NOMO-1 (cell line): ENCODE measurements at regions not wholly inside any gene's neighbourhood (a gene's known extent, or its start where the extent isn't known, plus 50 kb on each side); places are given as distances from the start of the nearest gene placed in this dataset.

ENCODE experiments used
- DNase-seq, 2 experiments: peaks; one replicate each; lab custom pipeline; 2025; ENCODE audit not compliant: unreplicated experiment in 2 of 2; lab: John Stamatoyannopoulos, UW

DNA sequence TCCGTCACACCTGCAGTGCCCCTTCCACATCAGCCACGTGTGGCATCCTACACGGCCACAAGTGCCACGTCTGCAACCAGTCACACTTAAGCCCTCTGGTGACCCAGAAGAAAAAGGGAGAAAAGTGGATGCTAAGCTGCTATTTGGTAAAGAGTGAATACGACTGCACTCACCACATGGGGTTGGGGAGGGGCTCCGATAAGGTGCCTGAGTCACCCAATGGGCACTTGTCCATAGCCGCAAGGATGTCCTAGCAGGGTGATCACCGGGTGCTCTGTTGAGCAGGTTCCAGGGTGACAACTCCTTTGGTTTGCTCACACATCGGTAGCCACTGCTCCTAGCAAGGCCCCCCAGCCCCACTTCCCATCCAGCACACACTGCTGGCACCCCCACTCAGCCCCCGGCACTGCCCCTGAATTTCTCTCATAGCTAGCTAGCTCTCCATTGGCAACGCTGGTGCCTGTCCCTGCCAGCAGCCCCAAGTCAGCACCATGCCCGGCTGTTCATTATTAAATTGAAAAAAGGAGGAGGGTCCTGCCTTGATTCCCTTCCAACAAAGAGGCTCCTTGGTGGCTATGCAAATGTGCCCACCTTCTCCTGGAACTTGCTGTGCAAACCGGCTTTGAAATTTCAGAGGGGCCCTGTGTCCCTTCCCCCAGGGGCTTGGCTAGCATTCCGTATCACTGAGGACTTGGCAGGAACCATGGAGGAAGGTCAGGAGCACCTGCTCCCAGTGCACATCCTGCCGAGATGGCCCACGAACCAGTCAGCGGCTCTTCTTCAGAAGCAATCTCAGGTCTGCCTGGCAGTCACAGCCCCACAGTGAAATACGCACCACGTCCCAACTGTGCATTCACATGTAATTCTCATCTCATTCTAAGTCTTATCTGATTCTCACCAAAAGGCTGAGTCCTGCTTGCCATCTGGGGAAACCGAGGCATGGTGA lies 227.7 kb upstream of the DIO3 start:
- no peak for DNase-seq

DNA sequence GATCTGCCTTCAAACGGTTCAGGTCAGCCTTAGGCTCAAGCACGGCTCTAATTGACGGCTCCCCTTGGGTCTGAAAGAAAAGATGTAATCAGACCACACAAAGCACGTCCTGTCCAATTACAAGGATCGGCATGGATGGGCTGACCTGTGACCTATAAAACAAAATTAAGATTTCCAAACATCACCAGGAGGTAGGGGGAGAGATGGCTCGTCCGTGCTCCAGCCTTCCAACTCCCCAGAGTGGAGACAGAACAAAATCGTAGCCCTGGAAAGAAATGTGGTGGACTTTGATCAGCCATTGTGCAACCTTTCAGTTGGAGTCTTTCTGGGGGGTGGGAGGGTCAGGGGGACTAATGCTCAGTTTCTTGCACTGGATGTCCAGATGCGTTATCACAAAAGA lies 226.6 kb upstream of the DIO3 start:
- DNase-seq, result no peak

DNA sequence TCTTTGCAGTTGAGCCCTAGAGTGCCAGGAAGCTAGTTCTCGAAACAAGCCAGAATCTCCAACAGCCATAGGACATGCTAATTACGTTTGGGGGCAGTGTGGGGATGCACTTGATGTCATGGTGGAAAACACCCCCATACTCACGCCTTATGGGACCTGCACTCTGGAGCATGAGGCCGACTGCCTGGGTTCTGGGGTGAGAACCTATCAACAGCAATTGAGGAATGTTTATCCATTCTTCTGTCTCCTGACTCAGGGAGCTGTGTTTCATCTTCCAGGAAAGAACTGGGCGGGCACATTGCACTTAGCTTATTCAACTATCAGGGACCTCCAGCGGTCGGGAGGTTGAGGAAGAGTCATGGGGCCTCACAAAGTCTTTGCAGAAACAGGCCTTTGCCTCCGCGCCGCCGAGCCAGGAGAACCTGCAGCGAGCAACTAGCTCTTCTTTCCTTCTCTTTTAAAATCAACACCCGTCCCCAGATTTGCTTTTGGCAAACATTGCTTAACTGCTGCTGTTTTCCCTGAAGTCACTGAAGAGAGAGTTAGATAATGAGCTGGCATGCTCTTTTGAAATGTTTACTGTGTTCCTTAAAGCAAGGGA lies 226.1 kb upstream of the DIO3 start:
- DNase-seq, result no peak

DNA sequence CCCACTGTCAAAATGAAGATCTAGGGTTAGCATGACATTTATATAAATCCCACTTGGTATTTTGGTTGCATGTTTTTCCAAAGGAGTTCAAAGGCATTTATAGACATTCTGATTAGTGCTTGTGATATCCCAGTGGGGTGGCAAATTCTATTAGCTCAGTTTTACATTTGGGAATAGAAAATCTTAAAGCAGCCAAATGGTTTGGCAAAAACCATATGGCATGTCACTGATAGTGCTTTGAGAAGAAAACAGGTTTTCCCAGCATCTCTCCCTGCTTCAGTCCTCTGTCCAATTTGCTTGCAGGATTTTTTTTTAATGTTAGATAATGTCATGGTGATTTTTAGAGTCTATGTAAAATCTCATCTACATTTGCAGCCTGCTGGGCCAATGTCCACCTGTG lies 225.1 kb upstream of the DIO3 start:
- DNase-seq, result no peak

DNA sequence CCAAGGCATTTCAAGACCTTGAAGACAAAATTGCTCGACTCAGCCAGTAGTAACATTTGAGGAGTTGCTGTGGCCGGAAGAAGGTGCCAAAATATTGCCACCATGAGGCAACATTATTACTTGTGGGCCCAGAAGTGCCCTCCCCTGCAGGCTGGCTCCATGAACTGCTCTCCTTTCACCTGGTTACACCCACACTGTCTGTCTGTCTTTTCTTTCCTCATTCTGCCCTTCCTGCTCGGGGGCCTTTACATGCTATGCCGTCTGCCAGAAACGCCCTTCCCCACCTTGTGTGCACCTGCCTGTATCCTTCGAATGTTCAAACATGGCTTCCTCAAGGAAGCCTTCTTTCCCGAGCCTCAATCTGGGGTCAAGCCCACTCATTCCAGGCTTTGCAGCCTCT lies 224.2 kb upstream of the DIO3 start:
- DNase-seq, result no peak

DNA sequence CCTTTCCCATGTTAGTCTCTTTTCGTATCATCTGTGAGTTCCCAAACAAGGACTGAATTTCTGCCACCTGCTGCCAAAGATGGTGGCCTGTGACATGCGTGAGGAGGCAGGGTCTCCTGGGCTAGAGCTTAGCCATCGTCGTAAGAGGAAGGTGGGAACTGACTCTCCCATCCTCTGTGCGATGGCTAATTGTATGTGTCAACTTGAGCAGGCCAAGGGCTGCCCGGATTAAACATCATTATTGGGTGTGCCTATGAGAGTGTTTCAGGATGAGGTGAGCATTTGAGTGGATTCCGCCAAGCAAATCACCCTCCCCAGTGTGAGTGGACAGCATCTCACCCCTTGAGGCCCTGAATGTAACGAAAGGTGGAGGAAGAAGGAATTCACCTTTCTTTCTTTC lies 220.7 kb upstream of the DIO3 start:
- no peak for DNase-seq

DNA sequence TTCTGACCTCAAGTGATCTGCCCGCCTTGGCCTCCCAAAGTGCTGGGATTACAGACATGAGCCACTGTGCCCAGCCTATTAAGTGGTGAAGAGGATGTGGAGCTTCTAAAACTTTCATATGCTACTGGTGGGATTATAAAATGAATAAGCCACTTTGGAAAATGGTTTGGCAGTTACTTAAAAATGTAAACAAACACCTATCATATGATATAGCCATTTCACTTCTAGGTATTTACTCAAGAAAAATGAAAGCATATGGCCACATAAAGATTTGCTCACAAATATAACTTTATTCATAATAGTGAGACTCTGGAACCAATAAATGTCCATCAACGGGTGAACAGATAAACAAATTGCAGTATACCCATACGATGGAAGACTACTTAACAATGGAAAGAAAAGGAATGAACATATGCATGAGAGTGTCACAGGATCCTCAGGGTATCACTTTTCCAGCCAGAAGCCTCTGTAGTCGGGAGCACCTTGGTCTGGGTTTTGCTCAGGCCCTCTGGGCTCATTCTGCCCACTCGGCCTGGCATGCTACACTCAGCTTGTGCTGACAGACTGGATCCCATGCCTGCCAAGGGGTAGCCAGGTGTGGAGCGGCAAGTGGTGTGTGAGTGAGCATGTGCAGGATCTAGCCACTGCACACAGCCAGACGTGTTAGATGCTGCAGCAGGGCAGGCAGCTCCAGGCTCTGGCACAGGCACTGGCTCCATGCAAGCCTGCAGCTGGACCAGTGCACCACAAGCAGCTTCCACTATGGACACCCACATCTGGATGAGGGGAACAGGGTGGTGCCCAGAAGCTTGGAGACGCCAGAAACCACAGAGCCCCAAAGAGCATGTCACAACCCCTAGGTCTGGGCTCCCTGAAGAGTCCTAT lies 213.2 kb upstream of the DIO3 start:
- no peak for DNase-seq

DNA sequence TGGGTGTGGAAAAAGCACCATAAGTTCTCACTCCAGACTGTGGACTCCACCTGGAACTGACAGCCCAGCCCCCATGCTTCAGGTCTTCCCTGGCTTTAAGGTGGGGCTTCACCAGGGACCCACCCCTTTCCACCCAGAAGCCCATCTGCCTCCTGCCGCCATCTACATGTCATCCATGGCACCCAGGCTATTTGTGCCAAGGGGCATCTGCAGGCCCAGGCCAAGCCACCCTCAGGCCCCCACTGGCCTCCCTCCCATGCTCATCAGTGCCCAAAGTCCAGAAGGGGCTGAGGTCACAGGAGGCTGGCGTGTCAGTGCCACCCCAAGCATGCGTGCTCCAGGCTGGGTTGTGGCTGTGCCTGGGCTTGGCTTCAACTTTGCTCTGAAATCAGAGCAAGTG lies 212.2 kb upstream of the DIO3 start:
- no peak for DNase-seq

DNA sequence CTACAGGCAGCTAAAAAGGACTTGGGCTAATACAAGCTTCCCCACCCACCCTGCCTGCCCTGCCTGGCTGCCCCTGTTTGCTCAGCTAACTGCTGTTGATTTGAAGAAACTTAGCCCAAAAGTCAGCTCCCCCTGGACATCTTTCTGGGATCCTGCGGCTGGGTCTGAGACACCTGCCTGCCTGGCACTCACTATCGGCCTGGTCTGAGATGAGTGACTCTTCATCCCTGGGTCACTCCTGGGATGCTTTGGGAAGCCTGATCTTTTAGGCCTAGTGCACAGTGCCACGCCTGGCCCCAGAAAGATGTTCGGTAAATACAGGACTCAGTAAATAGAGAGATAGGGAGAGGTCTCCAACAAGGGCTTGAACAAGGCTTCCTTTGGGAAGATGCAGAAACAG lies 211.3 kb upstream of the DIO3 start:
- no peak for DNase-seq

DNA sequence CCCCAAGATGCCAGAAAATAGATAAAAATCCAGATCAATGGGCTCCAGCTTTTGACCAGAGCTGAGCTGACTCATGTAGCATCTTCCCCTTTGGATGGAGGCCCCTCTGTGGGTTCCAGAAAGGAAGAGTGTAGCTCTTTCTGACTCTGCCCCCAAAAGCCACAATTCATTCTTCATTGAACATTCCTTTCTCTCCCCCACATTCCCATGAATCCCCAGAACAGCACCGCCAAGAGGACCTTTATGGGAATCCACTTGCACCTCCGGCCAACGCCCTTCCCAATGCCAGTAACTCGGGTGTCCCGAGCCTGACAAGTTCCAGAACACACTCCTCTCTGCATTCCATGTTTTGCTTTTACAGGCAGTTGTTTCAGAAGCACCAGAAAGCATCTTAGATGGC lies 210.6 kb upstream of the DIO3 start:
- DNase-seq, result no peak

DNA sequence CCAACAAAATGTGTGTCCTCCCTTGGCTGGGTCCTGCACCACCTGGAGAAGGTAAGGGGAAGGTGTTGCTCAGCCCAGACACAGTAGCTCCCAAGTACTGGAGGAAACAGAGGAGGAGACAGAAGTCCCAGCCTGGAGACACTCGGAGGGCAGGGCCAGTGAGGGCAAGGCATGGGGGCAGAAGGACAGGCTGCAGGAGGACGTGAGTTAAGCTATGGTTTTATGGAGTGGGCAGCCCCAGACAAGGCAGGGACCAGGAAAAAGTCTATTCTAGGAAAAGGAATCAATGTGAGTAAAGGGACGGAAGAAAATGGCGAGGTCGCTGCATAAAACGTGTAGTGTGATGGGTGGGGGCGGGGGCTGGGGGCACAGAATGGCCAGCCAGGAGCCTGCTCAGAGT lies 210.1 kb upstream of the DIO3 start:
- no peak for DNase-seq

DNA sequence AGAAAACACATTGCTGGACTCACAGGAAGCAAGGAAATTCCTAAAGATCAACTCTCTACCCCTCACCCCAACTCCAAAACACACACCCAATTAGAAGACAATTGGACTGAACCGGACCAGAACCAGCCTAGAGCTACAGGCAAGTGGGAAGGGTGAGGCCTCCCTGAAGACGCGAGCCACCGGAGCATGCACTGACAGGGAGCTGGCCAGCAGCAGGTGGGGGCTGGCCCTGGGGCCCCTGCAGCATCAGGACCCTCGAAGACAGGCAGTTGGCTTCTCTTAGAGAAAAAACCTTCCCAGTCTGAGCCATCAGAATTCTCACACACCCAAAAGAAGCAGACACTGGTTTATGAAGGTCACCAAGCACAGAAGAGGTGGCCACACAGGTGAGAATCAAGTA lies 209.5 kb upstream of the DIO3 start:
- no peak for DNase-seq

DNA sequence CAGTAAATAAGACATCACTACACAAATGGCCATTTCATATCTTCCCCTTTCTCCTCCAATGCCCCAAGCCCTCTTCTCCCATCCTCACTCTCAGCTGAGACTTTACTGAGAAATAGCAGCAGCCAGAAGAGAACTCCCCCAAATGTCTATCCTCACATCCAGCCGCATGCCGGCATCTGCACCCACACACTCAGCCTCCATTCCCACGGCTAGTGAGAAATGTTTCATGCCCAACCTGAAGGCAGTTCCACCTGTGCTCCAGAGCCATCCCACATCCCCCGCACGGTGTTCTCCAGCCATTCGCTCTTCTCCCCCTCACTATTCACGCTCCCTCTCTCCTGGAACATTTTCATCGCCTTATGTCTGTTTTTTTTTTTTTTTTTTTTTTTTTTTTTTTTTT lies 208.7 kb upstream of the DIO3 start:
- no peak for DNase-seq

DNA sequence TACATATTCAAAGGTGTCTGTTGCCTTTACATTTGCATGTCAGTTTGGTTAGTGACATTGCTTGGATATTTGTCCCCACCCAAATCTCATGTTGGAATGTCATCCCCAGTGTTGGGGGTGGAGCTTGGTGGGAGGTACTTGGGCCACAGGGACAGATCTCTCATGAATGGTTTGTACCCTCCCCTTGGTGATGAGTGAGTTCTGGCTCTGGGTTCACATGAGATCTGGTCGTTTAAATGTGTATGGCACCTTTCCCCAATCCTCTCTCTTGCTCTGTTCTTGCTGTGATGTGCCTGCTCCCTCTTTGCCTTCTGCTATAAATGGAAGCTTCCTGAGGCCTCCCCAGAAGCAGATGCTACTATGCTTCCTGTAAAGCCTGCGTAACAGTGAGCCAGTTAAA lies 207.9 kb upstream of the DIO3 start:
- DNase-seq, result no peak

DNA sequence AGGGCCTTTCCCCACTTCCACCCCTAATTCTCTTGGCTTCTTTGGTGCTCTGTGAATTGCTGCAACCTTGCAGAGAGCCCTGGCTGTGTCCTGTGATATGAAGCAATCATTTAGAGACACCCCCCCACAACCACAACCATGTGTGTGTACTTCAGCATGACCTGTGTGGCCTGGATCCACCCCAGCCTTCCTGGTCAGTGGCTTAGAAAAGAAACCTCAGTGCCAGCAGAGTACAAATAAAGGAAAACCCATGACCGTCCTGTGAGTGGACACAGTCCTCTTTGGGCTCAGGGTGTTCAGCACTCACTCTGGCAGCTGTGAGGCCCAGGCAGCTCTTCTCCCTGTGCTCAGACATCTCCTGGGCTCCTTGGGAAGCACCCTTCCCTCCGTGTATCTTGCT lies 206.6 kb upstream of the DIO3 start:
- DNase-seq, result no peak

DNA sequence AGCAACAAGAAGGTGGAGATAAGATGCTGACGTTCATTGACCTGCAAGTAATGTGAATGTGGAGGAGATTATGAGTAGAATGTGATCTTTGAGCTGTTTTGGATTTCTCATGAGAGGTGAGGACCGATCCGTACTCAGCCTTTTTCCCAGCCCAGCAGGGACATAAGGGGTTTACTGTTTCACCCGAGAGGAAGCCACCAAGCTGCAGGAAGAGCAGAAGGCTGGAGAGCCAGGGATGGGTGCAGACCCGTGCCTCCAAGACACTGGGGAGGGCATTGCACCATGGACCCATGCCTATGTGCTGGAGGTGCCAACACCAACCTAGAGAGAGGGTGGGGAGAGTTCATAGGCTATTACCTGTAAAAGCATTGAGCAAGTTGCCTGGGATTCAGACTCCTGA lies 206.0 kb upstream of the DIO3 start:
- no peak for DNase-seq

DNA sequence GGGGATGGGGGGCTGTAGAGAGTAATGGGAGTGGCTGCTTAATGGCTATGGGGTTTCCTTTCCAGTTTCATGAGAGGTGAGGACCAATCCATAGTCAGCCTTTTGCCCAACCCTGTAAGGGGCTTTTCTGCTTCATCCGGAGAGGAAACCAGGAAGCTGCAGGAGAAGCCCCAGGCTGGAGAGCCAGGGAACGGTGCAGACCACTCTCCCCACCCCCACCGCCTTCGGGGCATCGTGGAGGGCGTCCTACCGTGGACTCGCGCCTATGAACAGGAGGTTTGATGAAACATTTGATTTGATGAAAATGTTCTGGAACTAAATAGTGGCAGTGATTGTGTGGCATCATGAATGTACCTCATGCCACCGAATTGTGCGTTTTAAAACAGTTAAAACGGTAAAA lies 204.3 kb upstream of the DIO3 start:
- DNase-seq, result no peak

DNA sequence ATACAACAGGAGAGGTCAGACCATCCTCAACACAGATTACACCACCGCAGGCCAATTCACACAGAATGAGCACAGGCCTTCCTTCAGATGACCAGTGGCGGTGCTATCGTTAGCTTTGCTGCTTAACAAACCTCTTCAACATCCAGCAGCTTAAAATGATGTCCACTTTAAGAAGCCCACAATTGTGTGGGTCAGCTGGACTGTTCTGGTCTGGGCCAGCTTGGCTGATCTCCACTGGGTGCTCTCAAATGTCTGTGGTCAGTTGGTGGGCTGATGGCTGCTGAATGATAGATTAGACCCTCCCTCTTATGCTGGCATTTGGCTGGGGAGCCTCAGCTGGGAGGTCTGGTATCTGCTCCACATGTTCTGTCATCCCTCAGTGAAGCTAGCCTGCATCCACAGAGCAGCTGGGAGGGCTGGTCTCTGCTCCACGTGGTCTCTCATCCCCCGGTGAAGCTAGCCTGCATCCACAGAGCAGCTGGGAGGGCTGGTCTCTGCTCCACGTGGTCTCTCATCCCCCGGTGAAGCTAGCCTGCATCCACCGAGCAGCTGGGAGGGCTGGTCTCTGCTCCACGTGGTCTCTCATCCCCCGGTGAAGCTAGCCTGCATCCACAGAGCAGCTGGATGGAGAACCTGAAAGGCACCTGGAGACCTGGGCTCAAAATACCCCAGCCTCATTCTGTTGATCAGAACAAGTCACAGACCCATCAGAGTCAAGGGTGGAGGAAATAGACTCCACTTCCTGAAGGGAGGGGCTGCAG lies 203.6 kb upstream of the DIO3 start:
- DNase-seq, result no peak

DNA sequence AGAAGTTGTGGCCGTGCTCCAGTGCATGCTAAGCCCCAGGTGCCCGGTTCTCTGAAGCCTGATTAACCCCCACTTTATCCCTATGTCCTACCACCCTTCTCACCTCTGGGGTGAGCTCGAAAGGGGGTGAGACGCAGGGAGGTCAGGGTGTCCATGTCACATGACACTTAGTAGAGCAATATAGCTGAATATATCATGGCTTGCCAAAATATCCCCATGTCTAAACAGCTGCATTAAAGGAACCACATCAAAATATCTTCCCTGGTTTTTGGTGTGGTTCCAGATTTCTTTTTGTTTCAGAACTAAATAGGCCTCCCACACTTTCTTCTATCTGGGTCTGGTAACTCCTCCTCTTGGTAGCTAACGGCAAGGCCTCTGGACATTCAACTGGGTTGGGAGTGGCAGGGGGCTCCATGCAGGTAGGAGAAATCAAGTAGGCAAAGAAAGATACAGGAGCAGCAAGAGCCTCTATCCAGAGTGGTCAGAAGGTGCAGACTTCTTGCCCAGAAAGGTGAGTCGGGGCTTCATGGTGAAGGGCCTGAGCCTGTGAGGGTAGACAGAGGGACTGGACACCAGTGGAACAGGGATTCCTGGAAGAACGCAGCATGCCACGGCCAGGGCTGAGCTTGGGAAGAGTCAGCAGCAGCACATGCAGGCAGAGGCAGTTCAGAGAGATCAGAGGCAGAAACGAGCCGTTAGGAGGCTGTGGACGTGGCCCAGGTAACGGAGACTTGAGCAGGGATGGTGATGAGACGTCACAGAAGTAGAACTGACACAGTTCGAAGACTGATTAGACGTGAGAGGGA lies 202.8 kb upstream of the DIO3 start:
- no peak for DNase-seq
